Posterior cingulate gyrus (tissue), 11 donors: ENCODE measurements at regions not wholly inside any gene's neighbourhood (a gene's known extent, or its start where the extent isn't known, plus 50 kb on each side); places are given as distances from the start of the nearest gene placed in this dataset.
"Not testable (repeated sequence)": the region's sequence is repeated elsewhere in the genome, so short reads cannot be mapped to it uniquely, and the experiment has no call there.

ENCODE experiments used
- DNase-seq, 10 donors: peaks; one replicate each; pipeline versions ENCODE4 v3.0.0 to v3.0.0-alpha.2; 2020 to 2021; ENCODE audit warnings: mixed read lengths in 3 of 10
- intact Hi-C: fragments of 100-400 bp; cut with DNase I; formaldehyde crosslinking; loops from one replicate; pipeline ENCODE4 v1.15.1; 2023

DNA sequence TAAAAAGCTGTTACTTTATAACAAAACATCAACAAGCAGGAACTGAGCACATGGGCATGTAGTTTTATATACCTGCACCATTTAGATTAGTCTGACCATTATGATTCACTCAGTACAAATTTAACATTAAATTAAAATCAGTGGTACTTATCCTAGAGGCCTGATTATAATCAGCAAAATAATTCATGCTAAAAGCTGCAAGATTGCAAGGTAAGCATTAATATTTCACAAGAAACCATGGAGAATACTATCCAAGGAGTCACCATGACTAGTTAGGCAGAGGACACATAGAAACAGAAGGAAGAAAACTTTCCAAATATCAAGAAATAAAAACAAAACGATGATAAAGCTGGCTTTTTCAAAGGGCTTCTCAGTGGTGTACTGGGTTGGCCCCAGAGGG is 297.5 kb downstream of the KLF13 start:
- DNase-seq, intact Hi-C loops: not testable (repeated sequence)

DNA sequence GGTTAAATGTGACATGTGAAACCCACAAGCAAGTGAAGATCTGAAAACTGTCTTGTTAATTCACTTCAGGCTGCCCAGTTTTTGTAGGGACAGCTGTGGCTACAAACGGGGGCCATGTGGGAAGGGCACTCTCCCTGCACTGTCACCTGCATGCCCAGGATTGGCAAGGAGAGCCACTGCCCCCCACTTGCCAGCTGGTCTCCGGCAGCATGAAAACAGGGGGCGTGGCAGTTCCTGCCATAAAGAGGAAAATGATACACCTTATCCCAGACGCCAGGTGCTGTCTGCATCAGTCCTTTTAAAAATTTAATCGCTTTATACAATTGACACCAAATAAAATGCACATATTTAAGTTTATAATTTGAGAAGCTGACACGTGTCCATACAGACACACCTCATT is 309.1 kb downstream of the KLF13 start:
- intact Hi-C loops: not testable (repeated sequence)

DNA sequence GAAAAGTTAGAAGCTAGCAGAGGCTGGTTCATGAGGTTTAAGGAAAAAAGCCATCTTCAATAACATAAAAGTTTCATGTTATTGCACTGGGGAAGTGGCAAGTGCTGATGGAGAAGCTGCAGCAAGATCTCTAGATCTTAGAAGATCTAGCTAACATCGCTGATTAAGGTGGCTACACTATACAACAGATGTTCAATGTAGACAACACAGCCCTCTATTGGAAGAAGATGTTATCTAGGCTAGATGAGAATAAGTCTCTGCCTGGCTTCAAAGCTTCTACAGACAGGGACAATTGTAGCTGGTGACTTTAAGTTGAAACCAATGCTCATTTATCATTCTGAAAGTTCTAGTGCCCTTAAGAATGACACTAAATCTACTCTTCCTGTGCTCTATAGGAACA is 310.3 kb downstream of the KLF13 start:
- DNase-seq: not testable (repeated sequence)

More for the DNA sequence above, 309.1 kb downstream of the KLF13 start:
- DNase-seq: not testable (repeated sequence)

DNA sequence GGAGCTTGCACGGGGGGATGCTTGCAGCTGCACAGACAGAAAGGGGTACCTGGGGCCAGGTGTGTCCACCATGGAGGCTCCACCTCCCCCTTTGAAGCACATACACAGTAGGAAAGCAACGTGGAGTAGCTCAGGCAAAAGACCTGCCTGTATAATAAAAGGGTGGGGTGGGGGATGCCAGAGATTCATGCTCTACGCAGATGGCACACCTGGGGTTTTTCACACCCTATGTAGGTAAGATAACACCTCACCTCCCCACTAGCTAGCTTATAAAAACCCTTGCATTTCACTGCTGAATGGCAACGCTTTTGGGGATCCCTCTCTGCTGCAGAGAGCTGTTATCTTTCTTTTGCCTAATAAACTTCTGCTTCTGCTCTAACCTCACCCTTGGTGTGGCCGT is 317.3 kb downstream of the KLF13 start:
- intact Hi-C loops: loop anchor here (10.0 kb wide), 1 partner anchor 221 kb away; no protein-coding TSS in a partner anchor
- DNase-seq: not testable (repeated sequence)

More for the DNA sequence above, 310.3 kb downstream of the KLF13 start:
- intact Hi-C loops: not testable (repeated sequence)

DNA sequence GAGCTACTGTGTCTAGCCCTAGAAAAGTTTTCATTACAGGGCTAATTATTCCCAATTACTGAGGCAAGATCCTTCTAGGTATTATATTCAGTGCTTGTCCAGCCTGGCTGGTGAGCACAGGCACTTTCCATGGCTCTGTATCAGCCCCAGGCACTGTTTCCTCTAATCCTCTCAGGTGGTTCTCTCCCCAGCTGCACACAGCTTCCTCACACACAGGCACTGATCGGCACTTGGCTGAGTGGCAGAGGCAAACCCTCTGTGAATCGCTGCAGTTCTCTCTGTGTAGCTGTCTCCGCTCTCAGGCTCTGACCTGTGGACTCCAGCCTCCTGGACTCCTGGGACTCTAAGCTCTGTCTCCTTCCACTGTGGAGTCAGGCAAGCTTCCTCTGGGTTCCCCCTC is 318.1 kb downstream of the KLF13 start:
- intact Hi-C loops: loop anchor here (10.0 kb wide), 1 partner anchor 220 kb away; no protein-coding TSS in a partner anchor

DNA sequence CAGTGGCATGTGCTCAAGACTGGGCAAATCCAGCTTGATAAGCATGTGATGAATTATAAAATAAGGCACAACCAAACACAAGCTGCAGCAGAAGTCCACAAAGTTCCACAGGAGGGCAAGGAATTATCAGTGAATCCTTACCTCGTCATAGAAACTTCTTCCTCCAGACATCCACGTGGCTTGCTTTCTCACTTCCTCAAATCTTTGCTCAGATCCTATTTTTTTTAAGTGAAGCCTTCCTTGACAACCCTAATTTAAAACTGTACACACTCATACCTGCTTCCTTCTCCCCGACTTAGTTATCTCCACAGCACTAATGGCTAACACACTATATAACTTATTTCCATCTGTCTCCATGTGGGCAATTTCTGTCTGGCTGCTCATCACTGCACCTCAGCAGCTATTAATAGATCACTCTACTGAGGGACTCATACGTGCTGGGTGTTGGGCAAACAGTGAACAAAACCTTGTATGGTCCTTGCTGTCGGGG is 320.7 kb downstream of the KLF13 start:
- not testable (repeated sequence) for DNase-seq
- intact Hi-C loops: loop anchor here (10.0 kb wide), 1 partner anchor 217 kb away; no protein-coding TSS in a partner anchor

More for the DNA sequence above, 318.1 kb downstream of the KLF13 start:
- DNase-seq: not testable (repeated sequence)

DNA sequence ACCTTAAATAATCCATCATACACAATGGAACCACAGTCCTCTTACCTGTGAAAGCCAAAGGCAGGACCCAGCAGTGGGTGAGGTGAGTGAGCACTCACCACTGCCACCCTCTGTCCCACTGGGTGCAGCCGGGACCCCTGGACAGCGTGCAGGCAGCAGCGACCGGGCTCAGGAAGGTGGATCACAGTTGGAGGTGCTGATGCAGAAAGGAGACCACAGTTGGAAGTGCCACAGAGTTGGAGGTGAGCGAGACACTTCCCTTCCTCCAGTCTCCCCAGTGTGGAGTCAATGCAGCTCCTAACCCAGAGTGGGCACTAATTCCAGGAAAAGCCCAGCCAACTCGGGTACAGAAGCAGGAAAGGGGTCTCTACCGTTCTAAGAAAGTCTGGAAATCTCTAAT is 323.0 kb downstream of the KLF13 start:
- intact Hi-C loops: loop anchor here (10.0 kb wide), 1 partner anchor 215 kb away; no protein-coding TSS in a partner anchor
- DNase-seq: peak in 1 of 10 donors; percentile 67

DNA sequence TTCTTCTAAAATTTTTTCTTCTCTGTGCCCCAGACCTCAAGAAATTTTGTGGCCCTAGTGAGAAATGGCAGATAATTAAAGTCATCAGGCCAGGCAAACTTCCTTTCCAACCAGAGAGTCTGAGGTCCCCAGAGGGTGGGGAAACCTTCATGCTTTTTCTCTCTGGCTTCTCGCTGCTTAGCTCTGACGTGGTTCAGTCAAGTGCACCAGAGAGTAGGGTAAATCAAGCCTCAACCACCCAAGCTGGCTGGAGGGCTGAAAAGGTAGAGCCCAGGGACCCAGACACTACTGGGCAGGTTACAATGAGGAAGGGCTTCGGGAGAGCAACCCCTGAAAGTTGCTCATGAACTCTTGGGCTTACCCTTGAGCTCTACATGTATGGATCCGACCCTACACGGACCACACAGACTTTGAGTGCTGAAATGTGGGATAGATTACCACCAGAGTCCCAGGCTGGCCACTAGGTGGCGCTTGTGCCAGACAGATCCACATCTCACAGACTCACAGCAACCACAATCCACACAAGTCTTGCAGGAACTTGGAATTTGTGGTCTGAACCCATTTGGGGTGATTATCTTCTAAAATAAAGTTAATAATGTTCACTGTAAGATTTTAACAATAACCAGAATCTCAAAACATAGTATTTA is 323.5 kb downstream of the KLF13 start:
- DNase-seq: peak in 9 of 10 donors; percentile 56 to 94 (median 82)
- intact Hi-C loops: not testable (repeated sequence)

DNA sequence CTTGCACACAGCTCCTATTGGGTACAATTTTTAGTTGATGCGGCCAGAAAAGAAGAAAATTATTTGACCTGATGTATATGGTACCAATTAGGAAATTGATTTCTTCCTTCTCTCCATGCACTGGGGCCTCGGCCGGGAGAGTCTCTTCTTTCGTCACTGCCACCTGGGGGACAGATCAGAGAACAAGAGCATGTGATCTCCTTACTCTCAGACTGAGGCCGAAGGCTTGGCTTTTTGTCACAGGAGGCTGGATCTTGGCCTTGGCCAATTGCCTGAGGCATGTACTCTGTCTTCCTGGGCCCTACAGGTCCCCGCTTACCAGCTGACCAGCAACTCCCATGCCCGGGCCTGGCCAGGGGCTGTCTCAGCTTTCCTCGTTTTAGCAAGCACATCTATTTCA is 330.3 kb downstream of the KLF13 start:
- DNase-seq, intact Hi-C loops: not testable (repeated sequence)

DNA sequence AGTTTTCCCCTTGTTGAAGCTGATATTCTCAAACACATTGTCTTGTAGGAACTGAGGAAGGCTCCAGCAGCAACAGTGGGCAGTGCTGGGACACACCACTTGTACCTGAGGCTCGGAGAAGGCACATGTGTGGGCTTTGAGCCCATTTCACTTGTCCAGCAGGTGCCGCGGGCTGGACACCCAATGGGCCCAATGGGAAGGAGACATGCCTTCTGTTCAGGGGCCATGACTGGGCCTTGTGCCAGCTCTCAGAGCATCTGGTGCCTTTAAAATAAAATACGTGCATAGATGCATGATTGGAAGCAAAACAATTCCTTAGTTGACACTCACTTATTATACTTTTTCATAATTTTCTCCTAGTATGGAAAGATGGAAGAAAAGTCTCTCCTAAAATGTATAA is 334.2 kb downstream of the KLF13 start:
- intact Hi-C loops: no loop called here
- peak in 2 of 10 donors; percentile 73 to 80 for DNase-seq

DNA sequence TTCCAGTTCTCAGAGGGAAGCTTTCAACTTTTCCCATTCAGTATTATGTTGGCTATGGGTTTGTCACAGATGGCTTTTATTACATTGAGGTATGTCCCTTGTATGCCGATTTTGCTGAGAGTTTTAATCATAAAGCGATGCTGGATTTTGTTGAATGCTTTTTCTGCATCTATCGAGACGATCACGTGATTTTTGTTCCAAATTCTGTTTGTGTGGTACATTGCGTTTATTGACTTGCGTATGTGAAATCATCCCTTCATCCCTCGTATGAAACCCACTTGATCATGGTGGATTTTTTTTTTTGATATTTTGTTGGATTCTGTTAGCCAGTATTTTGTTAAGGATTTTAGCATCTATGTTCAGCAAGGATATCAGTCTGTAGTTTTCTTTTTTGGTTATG is 339.1 kb downstream of the KLF13 start:
- DNase-seq, intact Hi-C loops: not testable (repeated sequence)

DNA sequence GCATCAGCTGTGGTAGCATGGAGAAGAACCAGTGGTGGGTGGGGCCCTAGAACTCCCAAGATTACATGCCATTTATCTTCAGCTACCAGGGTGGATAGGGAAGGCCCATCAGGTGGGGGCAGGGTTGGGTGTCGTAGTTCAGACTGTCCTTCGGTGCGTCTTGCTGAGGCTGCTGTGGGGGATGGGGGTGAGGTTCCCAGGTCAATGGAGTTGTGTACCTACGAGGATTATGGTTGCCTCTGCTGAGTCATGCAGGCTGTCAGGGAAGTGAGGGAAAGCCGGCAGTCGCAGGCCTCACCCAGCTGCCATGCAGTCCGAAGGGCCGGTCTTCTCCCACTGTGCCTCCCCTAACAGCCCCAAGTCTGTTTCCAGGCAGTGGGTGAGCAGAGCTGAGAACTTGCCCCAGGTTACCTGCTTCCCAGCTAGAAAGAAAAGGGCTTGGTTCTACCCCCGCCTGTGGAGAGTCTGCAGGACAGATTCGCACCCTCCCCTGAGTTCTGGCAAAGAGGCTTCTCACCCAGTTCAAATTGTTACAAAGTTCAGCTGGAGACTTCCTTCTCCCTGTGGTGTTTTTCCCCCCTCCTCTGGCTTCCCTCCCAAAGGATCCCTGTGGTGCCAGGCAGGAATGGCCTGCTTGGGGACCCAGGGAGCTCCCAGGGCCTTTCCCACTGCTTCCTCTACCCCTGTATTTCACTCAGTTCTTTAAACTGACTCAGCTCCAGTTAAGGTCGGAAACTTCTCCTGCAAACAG is 342.7 kb downstream of the KLF13 start:
- DNase-seq, intact Hi-C loops: not testable (repeated sequence)

DNA sequence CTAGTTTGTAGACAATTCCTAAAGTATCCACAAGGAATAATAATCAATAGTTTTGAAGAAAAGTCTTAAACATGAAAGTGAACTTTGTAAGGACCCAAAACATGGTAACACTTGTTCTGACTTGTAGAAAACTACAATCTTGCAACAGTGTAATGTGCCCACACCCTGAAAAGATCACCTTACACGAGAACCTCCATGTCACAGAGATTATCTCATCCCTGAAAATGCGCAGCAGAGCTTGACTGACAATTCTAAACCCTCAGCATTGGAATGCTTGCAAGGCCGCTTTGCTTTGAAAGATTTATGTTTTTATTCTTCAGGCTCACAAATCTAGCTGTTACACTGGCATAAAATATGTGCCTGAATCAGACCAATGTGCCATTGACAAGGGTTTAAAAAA is 346.6 kb downstream of the KLF13 start:
- intact Hi-C loops, DNase-seq: not testable (repeated sequence)

DNA sequence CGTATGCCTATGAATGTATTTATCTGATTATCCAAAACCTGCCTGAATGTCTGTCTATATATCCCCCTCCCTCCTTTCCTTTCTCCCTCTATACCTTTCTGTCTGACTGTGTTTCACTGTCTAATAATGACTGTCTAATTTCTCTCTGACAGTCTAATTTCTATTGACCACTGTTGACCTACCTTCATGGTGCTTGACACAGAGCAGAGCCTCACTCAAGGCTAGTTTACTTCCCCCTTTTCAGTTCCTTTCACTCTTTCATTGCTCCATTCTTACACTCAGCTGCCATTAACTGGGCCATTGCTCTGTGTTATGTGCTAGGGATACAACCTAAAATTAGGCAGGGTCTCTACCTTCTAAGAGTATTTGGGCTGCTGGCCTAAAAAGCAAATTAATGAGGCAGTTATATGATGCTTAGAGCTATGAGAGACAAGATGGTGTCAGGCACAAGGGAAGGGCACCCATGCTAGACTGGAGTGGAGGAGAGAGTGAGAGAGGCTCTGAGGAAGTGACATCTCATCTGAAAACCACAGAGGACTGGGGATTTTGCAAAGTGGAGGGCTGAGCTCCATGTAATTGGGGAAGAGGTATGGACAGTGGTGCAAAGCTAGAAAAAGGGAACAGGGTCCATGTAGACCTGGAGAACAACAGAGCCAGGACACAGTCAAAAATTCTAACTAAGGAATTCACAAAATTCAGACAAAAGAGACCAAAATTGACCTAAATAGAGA is 348.6 kb upstream of the CHRNA7 start:
- DNase-seq, intact Hi-C loops: not testable (repeated sequence)

DNA sequence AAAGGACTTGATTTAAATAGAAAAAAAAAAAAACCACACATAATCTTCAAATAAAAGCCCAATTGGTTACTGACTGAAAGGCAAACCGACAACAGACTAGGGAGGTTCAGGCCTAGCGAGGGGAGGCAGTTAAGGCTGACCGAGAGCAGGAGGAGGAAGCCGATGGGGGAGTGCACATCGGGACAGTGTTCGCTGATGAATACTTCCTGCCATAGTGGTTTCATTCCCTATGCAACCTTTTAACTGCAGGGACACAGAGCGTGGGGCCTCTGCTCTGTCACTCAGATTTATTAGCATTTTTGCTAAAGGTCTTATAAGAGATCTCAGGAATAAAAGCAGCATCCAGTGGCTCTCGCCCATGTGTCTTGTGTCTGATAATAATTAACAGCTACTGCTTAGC is 343.2 kb upstream of the CHRNA7 start:
- DNase-seq, intact Hi-C loops: not testable (repeated sequence)

DNA sequence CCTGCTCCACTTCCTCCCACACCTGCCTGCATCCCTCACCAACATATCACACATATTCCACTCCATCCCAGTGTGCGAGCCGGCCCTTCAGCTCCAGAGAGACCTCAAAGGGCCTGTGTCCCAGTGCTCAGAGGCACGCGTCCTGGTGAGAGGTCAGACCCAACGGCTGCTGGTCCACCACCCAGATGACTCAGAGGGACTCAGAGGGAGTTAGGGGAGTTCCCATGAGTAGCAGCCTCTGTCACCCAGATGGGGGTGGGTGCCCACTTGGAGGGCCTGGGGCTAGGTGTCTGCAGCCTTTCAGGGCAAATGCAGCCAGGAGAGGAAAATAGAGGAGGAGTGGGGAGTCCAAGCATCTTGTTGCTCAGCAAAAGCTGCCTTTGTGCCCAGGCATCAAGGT is 333.8 kb upstream of the CHRNA7 start:
- DNase-seq, intact Hi-C loops: not testable (repeated sequence)

DNA sequence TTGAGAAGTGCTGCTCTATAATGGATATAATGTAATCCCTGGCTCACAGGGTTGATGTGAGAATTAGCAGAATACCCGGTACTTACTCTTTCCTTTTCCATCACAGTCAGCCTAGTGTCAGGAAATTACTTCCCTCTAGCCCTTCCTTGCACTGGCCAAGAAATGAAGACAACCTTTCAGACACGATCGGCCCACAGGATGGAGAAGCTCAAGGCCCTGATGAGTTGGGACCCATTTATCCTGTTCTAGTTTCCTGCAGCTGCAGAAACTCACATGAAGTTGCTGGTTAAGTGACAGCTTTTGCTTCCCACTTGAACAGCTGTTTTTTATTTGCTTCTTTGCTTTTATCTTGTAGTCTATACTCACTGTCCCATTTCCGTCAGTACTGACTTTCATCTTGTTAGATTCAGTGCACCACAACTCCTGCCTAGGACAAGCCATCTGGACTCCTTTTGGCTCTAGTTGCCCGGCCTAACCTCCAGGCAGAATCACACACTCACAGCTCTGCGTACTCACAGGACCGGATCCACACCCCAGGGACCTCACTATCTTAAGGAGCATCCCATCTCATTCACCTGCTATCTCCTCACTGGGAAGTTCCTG is 325.1 kb upstream of the CHRNA7 start:
- intact Hi-C loops: not testable (repeated sequence)
- peak in 1 of 10 donors; percentile 30 for DNase-seq

DNA sequence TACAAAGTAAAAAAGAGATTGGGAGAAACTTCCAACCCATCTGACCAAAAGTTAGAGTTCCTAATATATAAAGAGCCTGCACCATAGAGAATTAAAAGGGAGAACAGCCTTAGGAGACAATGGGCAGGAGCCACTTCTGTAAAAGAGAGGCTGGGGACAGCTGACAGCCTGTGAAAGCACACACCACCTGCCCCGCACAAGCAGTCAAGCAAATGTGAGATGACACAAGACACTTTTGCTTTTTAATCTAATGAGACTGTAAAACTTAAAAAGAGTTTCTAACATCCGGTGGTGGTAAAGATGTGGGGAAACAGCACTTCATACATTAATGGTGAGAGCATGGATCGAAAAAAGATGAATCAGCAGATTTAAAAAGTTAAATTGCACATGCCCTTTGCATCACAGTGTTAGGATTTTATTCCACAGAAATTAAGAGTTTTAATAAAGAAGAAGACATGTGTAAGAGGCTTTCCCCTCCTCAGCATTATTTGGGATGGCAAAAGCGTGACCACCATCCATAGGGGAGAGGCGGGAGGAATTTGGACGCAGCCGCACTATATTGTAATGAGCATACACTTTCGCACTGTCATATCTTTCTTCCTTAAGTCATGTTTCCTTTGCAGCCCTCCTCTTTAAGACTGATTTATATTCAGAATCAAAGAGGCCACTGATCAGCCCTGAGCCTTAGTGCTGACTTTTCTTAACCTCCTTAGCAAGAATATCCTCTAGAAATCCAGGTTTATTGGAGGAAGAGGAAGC is 322.2 kb upstream of the CHRNA7 start:
- DNase-seq, intact Hi-C loops: not testable (repeated sequence)

DNA sequence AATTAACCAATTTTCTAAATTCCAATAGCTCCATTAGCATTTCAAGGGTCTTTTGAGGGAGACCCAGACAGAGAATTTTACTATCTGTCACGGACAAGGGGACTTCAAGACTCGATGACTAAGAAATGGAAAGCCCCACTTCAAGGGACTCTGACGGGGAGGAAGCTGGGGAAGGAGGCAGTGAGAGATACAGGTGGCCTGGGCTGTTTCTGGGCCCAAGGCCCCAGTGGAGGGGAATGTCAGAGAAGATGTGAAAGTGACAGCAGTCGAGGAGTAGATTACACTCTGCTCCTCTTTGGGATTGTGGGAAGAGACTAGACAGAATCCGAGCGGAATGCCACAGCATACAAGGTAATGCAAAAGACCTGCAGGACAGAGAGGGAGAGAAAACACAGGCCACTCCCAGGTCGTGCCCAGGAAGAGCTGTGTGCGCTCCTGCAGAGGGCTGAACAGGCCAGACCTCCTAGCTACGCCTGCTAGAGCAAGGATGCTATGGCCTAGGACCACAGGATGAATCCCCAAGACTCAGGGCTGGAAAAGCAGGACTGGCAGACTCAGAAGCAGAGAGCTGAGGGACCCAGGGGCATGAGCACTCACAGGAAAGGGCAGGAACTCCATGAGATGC is 321.5 kb upstream of the CHRNA7 start:
- intact Hi-C loops, DNase-seq: not testable (repeated sequence)
